GM13977 (cell line): ENCODE measurements at regions not wholly inside any gene's neighbourhood (a gene's known extent, or its start where the extent isn't known, plus 50 kb on each side); places are given as distances from the start of the nearest gene placed in this dataset.

ENCODE experiments used
- DNase-seq: peaks from one replicate; pipeline ENCODE4 v3.0.0; 2012; ENCODE audit warnings: low spot score
- CTCF ChIP-seq: IDR thresholded peaks from 2 replicates; pipeline ENCODE4 v1.5.1; 2012; ENCODE audit warnings: mild to moderate bottlenecking, control low read depth; ENCODE audit not compliant: insufficient read depth; ENCODE audit errors: extremely low read depth, missing control alignments
- in situ Hi-C: fragments of 300-500 bp; cut with MboI; formaldehyde crosslinking; loops from one replicate; pipeline ENCODE4 v1.12.0; 2022; ENCODE audit warnings: low sequenced_read_pairs, low pct_unique_long_range_greater_than_20kb, mixed read lengths, inconsistent platforms; ENCODE audit not compliant: unreplicated experiment

GRCh38 chr16:6548507-6548906 is 784.1 kb upstream of the RBFOX1 start:
- in situ Hi-C loops: no loop called here
- DNase-seq: no peak
- TF ChIP-seq CTCF: no peak

- DNase-seq: no peak
- no peak for TF ChIP-seq CTCF
- in situ Hi-C loops: no loop called here
Measured at GRCh38 chr16:6547131-6547530, 785.5 kb upstream of the RBFOX1 start.

GRCh38 chr16:6545329-6545728 is 787.3 kb upstream of the RBFOX1 start:
- no peak for DNase-seq
- in situ Hi-C loops: no loop called here
- no peak for TF ChIP-seq CTCF

- in situ Hi-C loops: no loop called here
- DNase-seq: no peak
- TF ChIP-seq CTCF: no peak
Measured at GRCh38 chr16:6541267-6541666, 791.4 kb upstream of the RBFOX1 start.

GRCh38 chr16:6536411-6536810 is 796.2 kb upstream of the RBFOX1 start:
- in situ Hi-C loops: no loop called here
- TF ChIP-seq CTCF: no peak
- DNase-seq: no peak

- DNase-seq: no peak
- no peak for TF ChIP-seq CTCF
- in situ Hi-C loops: no loop called here
Measured at GRCh38 chr16:6531067-6531466, 801.6 kb upstream of the RBFOX1 start.

GRCh38 chr16:6528217-6528616 is 804.4 kb upstream of the RBFOX1 start:
- in situ Hi-C loops: no loop called here
- DNase-seq: no peak
- no peak for TF ChIP-seq CTCF
